ENCODE measurements at regions not wholly inside any gene's neighbourhood (a gene's known extent, or its start where the extent isn't known, plus 50 kb on each side); places are given as distances from the start of the nearest gene placed in this dataset.

GRCh38 chr21:27590271-27590670 is 623.4 kb upstream of the ADAMTS5 start:
- peak; percentile 74 for DNase-seq (ENCODE audit: low read depth, low spot score)
- intact Hi-C loops (cut with micrococcal nuclease) (loop anchor here (2.0 to 10.0 kb wide), 2 partner anchors 59 to 95 kb away; no protein-coding TSS in a partner anchor), dilution Hi-C loops (cut with MboI; ENCODE audit: extremely low pct_ligation_motif_present, low sequenced_read_pairs) (no loop called here)
- no peak overlapping the region for H3K9ac ChIP-seq (replicated peaks; ENCODE audit: extremely low read depth, insufficient read depth, low read length)
- H3K4me1 ChIP-seq (ENCODE audit: control insufficient read depth, extremely low read depth, insufficient read depth, low read length): no peaks in the 10 kb centered on the region
- BruUV-seq (replicated peaks): no TSS peak
- no peaks in the 10 kb centered on the region for H3K9me1 ChIP-seq (replicated peaks; ENCODE audit: control insufficient read depth, extremely low read depth, insufficient read depth, low read length)
- peaks cover 3 to 12% of the 10 kb centered on the region in 2 experiments for H3K27me3 ChIP-seq (ENCODE audit: control insufficient read depth in 2 of 2, insufficient read depth in 2 of 2, low read length in 2 of 2)
- H4K20me1 ChIP-seq (replicated peaks; ENCODE audit: control insufficient read depth, extremely low read depth, insufficient read depth, low read length): no peaks in the 10 kb centered on the region
- no peaks in the 10 kb centered on the region for H3K9me3 ChIP-seq (replicated peaks; ENCODE audit: control insufficient read depth, insufficient read depth, low read length)
- TF ChIP-seq GATA2 (IDR thresholded peaks at IDR 0.05; ENCODE audit: insufficient read depth, insufficient read length, low read depth, low read length): peak; percentile 71
- peak; percentile 63 for TF ChIP-seq POLR2AphosphoS5 (IDR thresholded peaks at IDR 0.05; ENCODE audit: insufficient read depth, low read depth, low read length)
- TF ChIP-seq JUN (IDR thresholded peaks at IDR 0.05; ENCODE audit: borderline replicate concordance, insufficient read depth, insufficient read length, low read depth): no peak
- peak; percentile 27 for TF ChIP-seq FOS (IDR thresholded peaks at IDR 0.05; ENCODE audit: borderline replicate concordance, insufficient read depth, low read length)
- no peaks in the 10 kb centered on the region for H3K36me3 ChIP-seq (ENCODE audit: control insufficient read depth in 2 of 2, extremely low read depth in 1 of 2, insufficient read depth in 2 of 2, low read length in 2 of 2)
- CTCF ChIA-PET: interaction anchor here (1.0 kb wide), 2 partner anchors 11 to 1155 kb away, joined by 3 read pairs; no protein-coding TSS in a partner anchor
- POLR2A ChIA-PET: no interaction called here
- no peak overlapping the region for H3K4me2 ChIP-seq (ENCODE audit: insufficient read depth, low read length)
- H3K4me3 ChIP-seq (replicated peaks in 1 of 3; ENCODE audit: insufficient read depth in 1 of 3, low read depth in 1 of 3, low read length in 3 of 3): no peak overlapping the region
- no peak overlapping the region for H3K27ac ChIP-seq (ENCODE audit: insufficient read depth, low read depth, low read length)
- peak; percentile 67 for FAIRE-seq
- H3K79me2 ChIP-seq (ENCODE audit: control insufficient read depth, insufficient read depth, low read length): no peaks in the 10 kb centered on the region
- no peak overlapping the region for H2AFZ ChIP-seq (ENCODE audit: low read depth, low read length)

- dilution Hi-C loops (cut with MboI; ENCODE audit: extremely low pct_ligation_motif_present, low sequenced_read_pairs): no loop called here
- POLR2A ChIA-PET: no interaction called here
- no peak overlapping the region for H3K27ac ChIP-seq (ENCODE audit: insufficient read depth, low read depth, low read length)
These were observed 622.9 kb upstream of the ADAMTS5 start for GRCh38 chr21:27589781-27590180.

More at GRCh38 chr21:27589781-27590180, 622.9 kb upstream of the ADAMTS5 start:
- FAIRE-seq: no peak
- no peaks in the 10 kb centered on the region for H3K9me3 ChIP-seq (replicated peaks; ENCODE audit: control insufficient read depth, insufficient read depth, low read length)
- peaks cover 3 to 9% of the 10 kb centered on the region in 2 experiments for H3K27me3 ChIP-seq (ENCODE audit: control insufficient read depth in 2 of 2, insufficient read depth in 2 of 2, low read length in 2 of 2)
- H3K4me1 ChIP-seq (ENCODE audit: control insufficient read depth, extremely low read depth, insufficient read depth, low read length): no peaks in the 10 kb centered on the region
- H3K79me2 ChIP-seq (ENCODE audit: control insufficient read depth, insufficient read depth, low read length): no peaks in the 10 kb centered on the region
- DNase-seq (ENCODE audit: low read depth, low spot score): no peak
- CTCF ChIA-PET: interaction anchor here (0.9 to 1.0 kb wide), 2 partner anchors 10 to 25 kb away, joined by 3 read pairs; no protein-coding TSS in a partner anchor
- BruUV-seq (replicated peaks): no TSS peak
- H3K9ac ChIP-seq (replicated peaks; ENCODE audit: extremely low read depth, insufficient read depth, low read length): no peak overlapping the region
- TF ChIP-seq MYC (IDR thresholded peaks at IDR 0.05; ENCODE audit: low read depth, low read length): no peak
- no peak for TF ChIP-seq CTCF (IDR thresholded peaks at IDR 0.05; ENCODE audit: extremely low read depth in 1 of 2, insufficient read depth in 1 of 2, low read depth in 1 of 2, low read length in 2 of 2)
- no peak for TF ChIP-seq GATA2 (IDR thresholded peaks at IDR 0.05; ENCODE audit: insufficient read depth, insufficient read length, low read depth, low read length)
- no peak for TF ChIP-seq MAX (IDR thresholded peaks at IDR 0.05; ENCODE audit: insufficient read depth, insufficient read length)
- TF ChIP-seq EZH2 (IDR thresholded peaks at IDR 0.05; ENCODE audit: borderline replicate concordance, low read depth, low read length, severe bottlenecking): no peak
- TF ChIP-seq JUN (IDR thresholded peaks at IDR 0.05; ENCODE audit: borderline replicate concordance, insufficient read depth, insufficient read length, low read depth): no peak
- TF ChIP-seq FOS (IDR thresholded peaks at IDR 0.05; ENCODE audit: borderline replicate concordance, insufficient read depth, low read length): no peak
- H3K4me3 ChIP-seq (replicated peaks in 1 of 3; ENCODE audit: insufficient read depth in 1 of 3, low read depth in 1 of 3, low read length in 3 of 3): no peak overlapping the region
- H3K9me1 ChIP-seq (replicated peaks; ENCODE audit: control insufficient read depth, extremely low read depth, insufficient read depth, low read length): no peaks in the 10 kb centered on the region
- H4K20me1 ChIP-seq (replicated peaks; ENCODE audit: control insufficient read depth, extremely low read depth, insufficient read depth, low read length): no peaks in the 10 kb centered on the region
- H3K4me2 ChIP-seq (ENCODE audit: insufficient read depth, low read length): no peak overlapping the region
- no peaks in the 10 kb centered on the region for H3K36me3 ChIP-seq (ENCODE audit: control insufficient read depth in 2 of 2, extremely low read depth in 1 of 2, insufficient read depth in 2 of 2, low read length in 2 of 2)
- no peak overlapping the region for H2AFZ ChIP-seq (ENCODE audit: low read depth, low read length)
- intact Hi-C loops (cut with micrococcal nuclease): loop anchor here (2.0 to 10.0 kb wide), 2 partner anchors 59 to 95 kb away; no protein-coding TSS in a partner anchor
